ENCODE measurements at regions not wholly inside any gene's neighbourhood (a gene's known extent, or its start where the extent isn't known, plus 50 kb on each side); places are given as distances from the start of the nearest gene placed in this dataset.
"Not testable (repeated sequence)": the region's sequence is repeated elsewhere in the genome, so short reads cannot be mapped to it uniquely, and the experiment has no call there.

GRCh38 chr1:101123904-101124303, 98.3 kb upstream of the DPH5 start:
- ATAC-seq, DNase-seq: not testable (repeated sequence)

GRCh38 chr1:101122452-101123166, 97.0 kb upstream of the DPH5 start:
- DNase-seq: no peak
- peak; percentile 75 for ATAC-seq

- DNase-seq (no peak), ATAC-seq (no peak)
Measured at GRCh38 chr1:101121975-101122374, 96.4 kb upstream of the DPH5 start.

GRCh38 chr1:101121504-101121903, 95.9 kb upstream of the DPH5 start:
- DNase-seq (no peak), ATAC-seq (no peak)

- DNase-seq (no peak), ATAC-seq (peak; percentile 41)
Measured at GRCh38 chr1:101120868-101121267, 95.3 kb upstream of the DPH5 start.

- ATAC-seq (no peak), DNase-seq (no peak)
Measured at GRCh38 chr1:101119289-101119688, 93.7 kb upstream of the DPH5 start.

GRCh38 chr1:101116006-101116405, 90.4 kb upstream of the DPH5 start:
- DNase-seq: no peak
- peak; percentile 37 for ATAC-seq

GRCh38 chr1:101115112-101115511, 89.5 kb upstream of the DPH5 start:
- DNase-seq: no peak
- ATAC-seq: no peak

GRCh38 chr1:101114128-101114527, 88.5 kb upstream of the DPH5 start:
- DNase-seq, ATAC-seq: not testable (repeated sequence)

GRCh38 chr1:101112051-101112780, 86.6 kb upstream of the DPH5 start:
- ATAC-seq: peak; percentile 80
- peak; percentile 54 for DNase-seq

GRCh38 chr1:101111461-101111860, 85.9 kb upstream of the DPH5 start:
- DNase-seq: no peak

GRCh38 chr1:101109791-101110190, 84.2 kb upstream of the DPH5 start:
- no peak for ATAC-seq
- DNase-seq: no peak

More at GRCh38 chr1:101111461-101111860, 85.9 kb upstream of the DPH5 start:
- no peak for ATAC-seq

- DNase-seq (peak; percentile 30), ATAC-seq (peak; percentile 90)
Measured at GRCh38 chr1:101108111-101108500, 82.5 kb upstream of the DPH5 start.

- no peak for ATAC-seq
Measured at GRCh38 chr1:101107496-101108110, 82.0 kb upstream of the DPH5 start.

GRCh38 chr1:101105877-101106276, 80.3 kb upstream of the DPH5 start:
- no peak for DNase-seq
- no peak for ATAC-seq

More at GRCh38 chr1:101107496-101108110, 82.0 kb upstream of the DPH5 start:
- DNase-seq: no peak

- ATAC-seq: no peak
Measured at GRCh38 chr1:101102426-101103156, 77.0 kb upstream of the DPH5 start.

GRCh38 chr1:101101360-101101759, 75.8 kb upstream of the DPH5 start:
- ATAC-seq: no peak
- DNase-seq: no peak

More at GRCh38 chr1:101102426-101103156, 77.0 kb upstream of the DPH5 start:
- DNase-seq: no peak

GRCh38 chr1:101100674-101101073, 75.1 kb upstream of the DPH5 start:
- no peak for ATAC-seq
- no peak for DNase-seq

- DNase-seq: no peak
- ATAC-seq: no peak
Measured at GRCh38 chr1:101098907-101099306, 73.3 kb upstream of the DPH5 start.

- ATAC-seq: no peak
- no peak for DNase-seq
Measured at GRCh38 chr1:101098327-101098726, 72.7 kb upstream of the DPH5 start.

GRCh38 chr1:101089613-101090338, 64.2 kb upstream of the DPH5 start:
- no peak for DNase-seq
- ATAC-seq: no peak

- no peak for DNase-seq
- ATAC-seq: peak; percentile 79
Measured at GRCh38 chr1:101088431-101088830, 62.8 kb upstream of the DPH5 start.

Measured in stimulated activated naive CD8-positive, alpha-beta T cell treated with anti-CD3 and anti-CD28 coated beads, Interleukin-15, Interleukin-2, amounts not matched to agents 100 U/mL and 50 U/mL, for 24 hours (primary cell).